ENCODE measurements at regions not wholly inside any gene's neighbourhood (a gene's known extent, or its start where the extent isn't known, plus 50 kb on each side); places are given as distances from the start of the nearest gene placed in this dataset.

DNA sequence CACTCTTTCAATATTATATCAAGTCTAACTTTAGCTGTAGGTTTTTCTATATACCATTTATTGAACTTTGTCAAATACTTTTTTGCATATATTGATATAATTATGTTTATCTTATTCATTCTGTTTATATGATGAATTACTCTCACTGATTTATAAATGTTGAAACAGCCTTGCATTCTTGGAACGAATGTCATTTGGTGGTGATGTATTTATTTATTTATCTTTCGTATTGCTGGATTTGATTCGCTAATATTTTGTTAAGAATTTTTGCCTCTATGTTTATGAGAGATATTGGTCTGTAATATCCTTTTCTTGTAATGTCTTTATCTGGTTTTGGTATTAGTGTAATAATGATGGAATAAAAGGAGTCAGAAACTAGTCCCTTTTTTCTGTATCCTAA is 563.9 kb downstream of the ANXA1 start:
- TF ChIP-seq CTCF (IDR thresholded peaks at IDR 0.05; ENCODE audit: borderline replicate concordance, extremely low read depth, low read length, poor library complexity, severe bottlenecking) (no peak), EZH2 (IDR thresholded peaks at IDR 0.05; ENCODE audit: borderline replicate concordance, low read depth, low read length, severe bottlenecking) (no peak)
